ENCODE measurements at regions not wholly inside any gene's neighbourhood (a gene's known extent, or its start where the extent isn't known, plus 50 kb on each side); places are given as distances from the start of the nearest gene placed in this dataset.

GRCh38 chr11:134506046-134506445, 94.0 kb upstream of the B3GAT1 start:
- Histone ChIP-seq H3K27me3 (ENCODE audit: low read length) (no peaks in the 10 kb centered on the region), H3K36me3 (ENCODE audit: insufficient read depth, low read length) (no peaks in the 10 kb centered on the region), H3K9ac (ENCODE audit: low read length) (no peak overlapping the region), H2AFZ (ENCODE audit: low read length) (no peak overlapping the region), H3K79me2 (ENCODE audit: low read length) (no peaks in the 10 kb centered on the region), H3K4me1 (ENCODE audit: low read length) (no peaks in the 10 kb centered on the region), H3K9me2 (replicated peaks; ENCODE audit: insufficient read depth, low read length) (no peaks in the 10 kb centered on the region), H3K9me3 (ENCODE audit: low read length) (no peaks in the 10 kb centered on the region), H4K20me1 (ENCODE audit: insufficient read depth, low read depth, low read length) (no peaks in the 10 kb centered on the region), H3K27ac (ENCODE audit: low read length) (no peak overlapping the region), H3K4me2 (ENCODE audit: low read depth, low read length, poor library complexity, severe bottlenecking) (no peak overlapping the region), H3K4me3 (ENCODE audit: low read length) (no peak overlapping the region)
- DNase-seq = no peak

- Histone ChIP-seq H3K4me3 (ENCODE audit: low read length) (no peak overlapping the region), H3K9me3 (ENCODE audit: low read length) (no peaks in the 10 kb centered on the region), H3K4me1 (ENCODE audit: low read length) (no peaks in the 10 kb centered on the region), H3K9me2 (replicated peaks; ENCODE audit: insufficient read depth, low read length) (no peaks in the 10 kb centered on the region), H2AFZ (ENCODE audit: low read length) (no peak overlapping the region), H3K9ac (ENCODE audit: low read length) (no peak overlapping the region), H4K20me1 (ENCODE audit: insufficient read depth, low read depth, low read length) (no peaks in the 10 kb centered on the region), H3K36me3 (ENCODE audit: insufficient read depth, low read length) (no peaks in the 10 kb centered on the region), H3K79me2 (ENCODE audit: low read length) (no peaks in the 10 kb centered on the region), H3K27me3 (ENCODE audit: low read length) (no peaks in the 10 kb centered on the region), H3K27ac (ENCODE audit: low read length) (no peak overlapping the region), H3K4me2 (ENCODE audit: low read depth, low read length, poor library complexity, severe bottlenecking) (no peak overlapping the region)
- DNase-seq = no peak
Observed at GRCh38 chr11:134505125-134505524, 93.1 kb upstream of the B3GAT1 start.

- Histone ChIP-seq H3K79me2 (ENCODE audit: low read length) (no peaks in the 10 kb centered on the region), H3K9ac (ENCODE audit: low read length) (no peak overlapping the region), H2AFZ (ENCODE audit: low read length) (no peak overlapping the region), H3K4me2 (ENCODE audit: low read depth, low read length, poor library complexity, severe bottlenecking) (no peak overlapping the region), H3K27me3 (ENCODE audit: low read length) (no peaks in the 10 kb centered on the region), H4K20me1 (ENCODE audit: insufficient read depth, low read depth, low read length) (no peaks in the 10 kb centered on the region), H3K27ac (ENCODE audit: low read length) (no peak overlapping the region), H3K4me1 (ENCODE audit: low read length) (no peaks in the 10 kb centered on the region), H3K4me3 (ENCODE audit: low read length) (no peak overlapping the region), H3K9me3 (ENCODE audit: low read length) (no peaks in the 10 kb centered on the region), H3K9me2 (replicated peaks; ENCODE audit: insufficient read depth, low read length) (no peaks in the 10 kb centered on the region), H3K36me3 (ENCODE audit: insufficient read depth, low read length) (no peaks in the 10 kb centered on the region)
- DNase-seq = no peak
Observed at GRCh38 chr11:134504146-134504905, 92.3 kb upstream of the B3GAT1 start.

GRCh38 chr11:134503596-134503995, 91.6 kb upstream of the B3GAT1 start:
- no peaks in the 10 kb centered on the region for H3K27me3 ChIP-seq (ENCODE audit: low read length)
- no peak overlapping the region for H3K4me2 ChIP-seq (ENCODE audit: low read depth, low read length, poor library complexity, severe bottlenecking)
- DNase-seq = no peak
- H3K4me1 ChIP-seq (ENCODE audit: low read length) = no peaks in the 10 kb centered on the region
- H3K27ac ChIP-seq (ENCODE audit: low read length) = no peak overlapping the region
- H2AFZ ChIP-seq (ENCODE audit: low read length) = no peak overlapping the region
- no peaks in the 10 kb centered on the region for H3K9me2 ChIP-seq (replicated peaks; ENCODE audit: insufficient read depth, low read length)
- H3K79me2 ChIP-seq (ENCODE audit: low read length) = no peaks in the 10 kb centered on the region
- H3K9ac ChIP-seq (ENCODE audit: low read length) = no peak overlapping the region
- H3K36me3 ChIP-seq (ENCODE audit: insufficient read depth, low read length) = no peaks in the 10 kb centered on the region
- H4K20me1 ChIP-seq (ENCODE audit: insufficient read depth, low read depth, low read length) = no peaks in the 10 kb centered on the region
- H3K9me3 ChIP-seq (ENCODE audit: low read length) = no peaks in the 10 kb centered on the region
- no peak overlapping the region for H3K4me3 ChIP-seq (ENCODE audit: low read length)

GRCh38 chr11:134503100-134503499, 91.1 kb upstream of the B3GAT1 start:
- Histone ChIP-seq H3K4me2 (ENCODE audit: low read depth, low read length, poor library complexity, severe bottlenecking) (no peak overlapping the region), H3K4me1 (ENCODE audit: low read length) (no peaks in the 10 kb centered on the region), H3K79me2 (ENCODE audit: low read length) (no peaks in the 10 kb centered on the region), H3K9me3 (ENCODE audit: low read length) (no peaks in the 10 kb centered on the region), H3K27ac (ENCODE audit: low read length) (no peak overlapping the region), H4K20me1 (ENCODE audit: insufficient read depth, low read depth, low read length) (no peaks in the 10 kb centered on the region), H3K9ac (ENCODE audit: low read length) (no peak overlapping the region), H3K9me2 (replicated peaks; ENCODE audit: insufficient read depth, low read length) (no peaks in the 10 kb centered on the region), H2AFZ (ENCODE audit: low read length) (no peak overlapping the region), H3K4me3 (ENCODE audit: low read length) (no peak overlapping the region), H3K27me3 (ENCODE audit: low read length) (no peaks in the 10 kb centered on the region), H3K36me3 (ENCODE audit: insufficient read depth, low read length) (no peaks in the 10 kb centered on the region)
- no peak for DNase-seq

GRCh38 chr11:134502153-134502550, 90.1 kb upstream of the B3GAT1 start:
- DNase-seq = no peak
- Histone ChIP-seq H3K4me3 (ENCODE audit: low read length) (no peak overlapping the region), H3K9ac (ENCODE audit: low read length) (no peak overlapping the region), H3K4me1 (ENCODE audit: low read length) (no peaks in the 10 kb centered on the region), H3K4me2 (ENCODE audit: low read depth, low read length, poor library complexity, severe bottlenecking) (no peak overlapping the region), H2AFZ (ENCODE audit: low read length) (no peak overlapping the region), H3K79me2 (ENCODE audit: low read length) (no peaks in the 10 kb centered on the region), H4K20me1 (ENCODE audit: insufficient read depth, low read depth, low read length) (no peaks in the 10 kb centered on the region), H3K27me3 (ENCODE audit: low read length) (no peaks in the 10 kb centered on the region), H3K27ac (ENCODE audit: low read length) (no peak overlapping the region), H3K9me3 (ENCODE audit: low read length) (no peaks in the 10 kb centered on the region), H3K36me3 (ENCODE audit: insufficient read depth, low read length) (no peaks in the 10 kb centered on the region), H3K9me2 (replicated peaks; ENCODE audit: insufficient read depth, low read length) (no peaks in the 10 kb centered on the region)

GRCh38 chr11:134501406-134502152, 89.5 kb upstream of the B3GAT1 start:
- no peaks in the 10 kb centered on the region for H3K79me2 ChIP-seq (ENCODE audit: low read length)
- H2AFZ ChIP-seq (ENCODE audit: low read length) = no peak overlapping the region
- no peaks in the 10 kb centered on the region for H3K9me2 ChIP-seq (replicated peaks; ENCODE audit: insufficient read depth, low read length)
- no peaks in the 10 kb centered on the region for H3K9me3 ChIP-seq (ENCODE audit: low read length)
- no peak overlapping the region for H3K4me2 ChIP-seq (ENCODE audit: low read depth, low read length, poor library complexity, severe bottlenecking)
- H4K20me1 ChIP-seq (ENCODE audit: insufficient read depth, low read depth, low read length) = no peaks in the 10 kb centered on the region
- no peaks in the 10 kb centered on the region for H3K36me3 ChIP-seq (ENCODE audit: insufficient read depth, low read length)
- no peak for DNase-seq
- no peak overlapping the region for H3K4me3 ChIP-seq (ENCODE audit: low read length)
- no peaks in the 10 kb centered on the region for H3K27me3 ChIP-seq (ENCODE audit: low read length)
- H3K27ac ChIP-seq (ENCODE audit: low read length) = no peak overlapping the region
- H3K9ac ChIP-seq (ENCODE audit: low read length) = no peak overlapping the region
- no peaks in the 10 kb centered on the region for H3K4me1 ChIP-seq (ENCODE audit: low read length)

GRCh38 chr11:134500621-134501020, 88.6 kb upstream of the B3GAT1 start:
- no peaks in the 10 kb centered on the region for H3K9me3 ChIP-seq (ENCODE audit: low read length)
- H3K27me3 ChIP-seq (ENCODE audit: low read length) = no peaks in the 10 kb centered on the region
- H3K9ac ChIP-seq (ENCODE audit: low read length) = no peak overlapping the region
- no peak overlapping the region for H3K4me3 ChIP-seq (ENCODE audit: low read length)
- H3K4me1 ChIP-seq (ENCODE audit: low read length) = no peaks in the 10 kb centered on the region
- no peak for DNase-seq
- no peak overlapping the region for H2AFZ ChIP-seq (ENCODE audit: low read length)
- H3K79me2 ChIP-seq (ENCODE audit: low read length) = no peaks in the 10 kb centered on the region
- no peak overlapping the region for H3K27ac ChIP-seq (ENCODE audit: low read length)
- H3K4me2 ChIP-seq (ENCODE audit: low read depth, low read length, poor library complexity, severe bottlenecking) = no peak overlapping the region
- no peaks in the 10 kb centered on the region for H3K36me3 ChIP-seq (ENCODE audit: insufficient read depth, low read length)
- H4K20me1 ChIP-seq (ENCODE audit: insufficient read depth, low read depth, low read length) = no peaks in the 10 kb centered on the region
- H3K9me2 ChIP-seq (replicated peaks; ENCODE audit: insufficient read depth, low read length) = no peaks in the 10 kb centered on the region

All from Karpas-422 (cell line).